CD14-positive monocyte (primary cell): ENCODE measurements at regions not wholly inside any gene's neighbourhood (a gene's known extent, or its start where the extent isn't known, plus 50 kb on each side); places are given as distances from the start of the nearest gene placed in this dataset.
A peak's percentile ranks its signal among the peaks of the same experiment; 100 is the strongest.

Experiments used
- DNase-seq, 3 donors: peaks; one replicate each; pipeline ENCODE4 v3.0.0-alpha.2; 2011 to 2022
- H2AFZ ChIP-seq: 2 replicates; pipeline ENCODE4 v1.6.0; 2012; ENCODE audit warnings: mild to moderate bottlenecking, low read depth, low read length, inconsistent platforms; ENCODE audit not compliant: insufficient read depth, poor library complexity, severe bottlenecking
- H3K27ac ChIP-seq, 2 donors: 1 replicate in 1 of 2; 2 replicates in 1 of 2; pipeline ENCODE4 v1.5.1; 2012 to 2013; ENCODE audit warnings: low read length in 2 of 2, control low read depth in 1 of 2, inconsistent platforms in 1 of 2, low read depth in 1 of 2, mild to moderate bottlenecking in 1 of 2
- H3K27me3 ChIP-seq, 2 donors: one replicate each; pipeline versions ENCODE4 v1.6.0 to v1.6.1; 2011 to 2013; ENCODE audit warnings: low read length in 2 of 2; ENCODE audit not compliant: control insufficient read depth in 2 of 2, insufficient read depth in 2 of 2
- H3K36me3 ChIP-seq, 2 donors: replicated peaks in 1 of 2; 1 replicate in 1 of 2; 2 replicates in 1 of 2; pipeline versions ENCODE4 v1.5.1 to v1.6.1; 2012 to 2013; ENCODE audit warnings: low read length in 2 of 2, control low read depth in 1 of 2, inconsistent platforms in 1 of 2, mild to moderate bottlenecking in 1 of 2; ENCODE audit not compliant: insufficient read depth in 2 of 2, control insufficient read depth in 1 of 2
- H3K4me1 ChIP-seq, 2 donors: 1 replicate in 1 of 2; 2 replicates in 1 of 2; pipeline versions ENCODE4 v1.5.1 to v1.6.1; 2012 to 2013; ENCODE audit warnings: low read length in 2 of 2, control low read depth in 1 of 2, inconsistent platforms in 1 of 2, mild to moderate bottlenecking in 1 of 2, moderate library complexity in 1 of 2; ENCODE audit not compliant: insufficient read depth in 2 of 2, control insufficient read depth in 1 of 2
- H3K4me2 ChIP-seq: replicated peaks from 2 replicates; pipeline ENCODE3; 2012; ENCODE audit warnings: low read length, moderate library complexity, mild to moderate bottlenecking; ENCODE audit not compliant: poor library complexity, severe bottlenecking; ENCODE audit errors: extremely low read depth
- H3K4me3 ChIP-seq, 3 experiments: fragments of 200-600 bp in 1 of 3; sonication (generic) in 1 of 3; replicated peaks in 1 of 3; 1 replicate in 2 of 3; 2 replicates in 1 of 3; pipeline ENCODE4 v1.5.1; 2011 to 2013; ENCODE audit warnings: low read length in 3 of 3, mild to moderate bottlenecking in 3 of 3, control low read depth in 2 of 3, low read depth in 2 of 3, inconsistent platforms in 1 of 3, moderate library complexity in 1 of 3
- H3K79me2 ChIP-seq: 2 replicates; pipeline ENCODE4 v1.6.0; 2012; ENCODE audit warnings: mild to moderate bottlenecking, control low read depth, inconsistent platforms, low read length, moderate library complexity; ENCODE audit not compliant: insufficient read depth
- H3K9ac ChIP-seq: 2 replicates; pipeline ENCODE4 v1.6.0; 2017; ENCODE audit warnings: low read length, mild to moderate bottlenecking; ENCODE audit not compliant: insufficient read depth, poor library complexity, severe bottlenecking
- H3K9me3 ChIP-seq, 2 donors: replicated peaks in 1 of 2; 1 replicate in 1 of 2; 2 replicates in 1 of 2; pipeline versions ENCODE4 v1.5.1 to v1.6.1; 2012 to 2013; ENCODE audit warnings: low read length in 2 of 2, control low read depth in 1 of 2; ENCODE audit not compliant: control insufficient read depth in 1 of 2, insufficient read depth in 1 of 2
- H4K20me1 ChIP-seq: 2 replicates; pipeline ENCODE4 v1.6.0; 2012; ENCODE audit warnings: mild to moderate bottlenecking, low read length, control low read depth, moderate library complexity; ENCODE audit not compliant: insufficient read depth
- H3K27ac Mint-ChIP-seq, 7 donors: one replicate each; pipeline ENCODE4 v1.8.0; 2020; ENCODE audit warnings: mild to moderate bottlenecking in 7 of 7, mixed read lengths in 7 of 7, moderate library complexity in 6 of 7, inconsistent platforms in 2 of 7
- H3K27me3 Mint-ChIP-seq, 3 donors: one replicate each; pipeline ENCODE4 v1.8.0; 2021 to 2022; ENCODE audit warnings: low read depth in 3 of 3, mild to moderate bottlenecking in 3 of 3, mixed read lengths in 3 of 3, moderate library complexity in 3 of 3, inconsistent platforms in 1 of 3
- H3K36me3 Mint-ChIP-seq, 2 donors: one replicate each; pipeline ENCODE4 v1.8.0; 2020; ENCODE audit warnings: mixed read lengths in 2 of 2, inconsistent platforms in 1 of 2, mild to moderate bottlenecking in 1 of 2
- H3K4me1 Mint-ChIP-seq: one replicate; pipeline ENCODE4 v1.8.0; 2020; ENCODE audit warnings: mild to moderate bottlenecking, mixed read lengths
- H3K4me3 Mint-ChIP-seq, 2 donors: one replicate each; pipeline ENCODE4 v1.8.0; 2020; ENCODE audit warnings: mild to moderate bottlenecking in 2 of 2, mixed read lengths in 2 of 2, moderate library complexity in 1 of 2
- H3K9me3 Mint-ChIP-seq, 7 donors: one replicate each; pipeline ENCODE4 v1.8.0; 2020 to 2022; ENCODE audit warnings: mixed read lengths in 7 of 7, mild to moderate bottlenecking in 6 of 7, moderate library complexity in 6 of 7, inconsistent platforms in 2 of 7
- CTCF ChIP-seq: fragments of 200-600 bp; IDR thresholded peaks from one replicate; pipeline ENCODE4 v1.8.0; 2022; ENCODE audit warnings: antibody characterized with exemption, mild to moderate bottlenecking
- WGBS: methylation state at CpG from one replicate; pipeline ENCODE4 v1.1.5; 2013; ENCODE audit warnings: missing lambda C conversion rate; ENCODE audit not compliant: insufficient coverage; 5-methylcytosine and 5-hydroxymethylcytosine counted together
- intact Hi-C, 2 donors: fragments of 100-400 bp; cut with micrococcal nuclease; formaldehyde crosslinking; loops; one replicate each; pipeline versions ENCODE4 v1.15.0 to v1.15.1; 2023

- Mint-ChIP-seq H3K36me3 (no peaks in the 10 kb centered on the region), H3K4me3 (no peak overlapping the region), H3K27ac (no peak overlapping the region), H3K9me3 (peaks cover 0 to 2% (median 0%) of the 10 kb centered on the region in 7 donors), H3K4me1 (no peaks in the 10 kb centered on the region), H3K27me3 (peaks cover 0 to 3% (median 2%) of the 10 kb centered on the region in 3 donors)
- H3K36me3 ChIP-seq, result no peaks in the 10 kb centered on the region
- no peaks in the 10 kb centered on the region for H3K4me1 ChIP-seq
- H3K4me2 ChIP-seq, result no peak overlapping the region
- no peak overlapping the region for H3K9ac ChIP-seq
- no peaks in the 10 kb centered on the region for H3K9me3 ChIP-seq
- H3K27ac ChIP-seq, result no peak overlapping the region
- no CpG with 5 or more reads among the region's 3 CpGs for WGBS
- no peaks in the 10 kb centered on the region for H3K27me3 ChIP-seq
- H3K4me3 ChIP-seq, result no peak overlapping the region
- intact Hi-C loops, result no loop called here
- no peaks in the 10 kb centered on the region for H4K20me1 ChIP-seq
- DNase-seq, result no peak
- H3K79me2 ChIP-seq, result no peaks in the 10 kb centered on the region
- H2AFZ ChIP-seq, result no peak overlapping the region
- no peak for TF ChIP-seq CTCF
These were observed 153.7 kb downstream of the DDX1 start for GRCh38 chr2:15745350-15745749.

- no peaks in the 10 kb centered on the region for H3K4me1 ChIP-seq
- no peak overlapping the region for H3K4me3 Mint-ChIP-seq
- intact Hi-C loops, result no loop called here
- H3K27me3 ChIP-seq, result no peaks in the 10 kb centered on the region
- H2AFZ ChIP-seq, result no peak overlapping the region
- 63% methylated on average over 3 of the region's 6 CpGs for WGBS
- H3K27ac Mint-ChIP-seq, result peak overlapping the region in 1 of 7 donors; percentile 25
- no peaks in the 10 kb centered on the region for H3K36me3 Mint-ChIP-seq
- H3K4me2 ChIP-seq, result no peak overlapping the region
- H3K27me3 Mint-ChIP-seq, result peaks cover 0 to 3% (median 2%) of the 10 kb centered on the region in 3 donors
- H3K4me1 Mint-ChIP-seq, result no peaks in the 10 kb centered on the region
- H3K9ac ChIP-seq, result no peak overlapping the region
- DNase-seq, result no peak
- no peaks in the 10 kb centered on the region for H3K9me3 ChIP-seq
- H3K79me2 ChIP-seq, result no peaks in the 10 kb centered on the region
- TF ChIP-seq CTCF, result no peak
- peaks cover 0 to 2% (median 0%) of the 10 kb centered on the region in 7 donors for H3K9me3 Mint-ChIP-seq
- no peaks in the 10 kb centered on the region for H4K20me1 ChIP-seq
- no peak overlapping the region for H3K27ac ChIP-seq
- H3K36me3 ChIP-seq, result no peaks in the 10 kb centered on the region
- no peak overlapping the region for H3K4me3 ChIP-seq
These were observed 154.4 kb downstream of the DDX1 start for GRCh38 chr2:15745907-15746702.
